ENCODE measurements at regions not wholly inside any gene's neighbourhood (a gene's known extent, or its start where the extent isn't known, plus 50 kb on each side); places are given as distances from the start of the nearest gene placed in this dataset.

DNA sequence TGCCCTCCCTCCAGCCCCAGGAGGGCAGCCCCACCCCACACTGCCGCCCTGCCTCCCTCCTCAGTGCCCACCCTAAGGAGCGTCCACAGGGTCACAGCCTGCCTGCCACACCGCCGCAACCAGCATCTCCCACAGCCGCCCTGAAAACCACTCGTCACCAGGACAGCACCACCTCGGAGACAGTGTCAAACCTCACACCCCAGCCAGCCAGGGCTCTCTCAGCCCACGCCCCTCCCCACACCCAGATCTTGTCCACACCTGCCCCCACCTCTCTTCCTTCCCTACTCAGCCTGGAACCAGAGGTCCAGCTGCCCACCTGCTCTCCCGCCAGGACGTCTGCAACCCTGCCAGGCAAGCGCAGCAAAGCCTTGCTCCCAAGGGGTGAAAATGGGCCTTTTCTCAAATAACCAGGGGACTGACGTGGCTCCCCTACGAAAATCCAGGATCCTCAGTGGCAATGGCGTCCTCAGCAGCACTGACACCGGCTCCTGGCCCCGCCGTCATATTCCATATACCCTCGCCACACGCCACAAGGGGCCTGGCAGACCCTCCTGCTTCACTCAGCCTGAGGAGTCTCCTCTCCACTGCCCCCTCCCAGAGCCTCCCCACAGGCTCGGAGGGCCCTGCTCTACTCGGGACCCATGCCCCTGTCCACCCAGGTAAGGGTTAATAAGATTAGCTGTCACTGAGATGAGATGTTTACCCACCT is 71.0 kb upstream of the ADAMTS2 start:
- TF ChIP-seq, protein P1, sequence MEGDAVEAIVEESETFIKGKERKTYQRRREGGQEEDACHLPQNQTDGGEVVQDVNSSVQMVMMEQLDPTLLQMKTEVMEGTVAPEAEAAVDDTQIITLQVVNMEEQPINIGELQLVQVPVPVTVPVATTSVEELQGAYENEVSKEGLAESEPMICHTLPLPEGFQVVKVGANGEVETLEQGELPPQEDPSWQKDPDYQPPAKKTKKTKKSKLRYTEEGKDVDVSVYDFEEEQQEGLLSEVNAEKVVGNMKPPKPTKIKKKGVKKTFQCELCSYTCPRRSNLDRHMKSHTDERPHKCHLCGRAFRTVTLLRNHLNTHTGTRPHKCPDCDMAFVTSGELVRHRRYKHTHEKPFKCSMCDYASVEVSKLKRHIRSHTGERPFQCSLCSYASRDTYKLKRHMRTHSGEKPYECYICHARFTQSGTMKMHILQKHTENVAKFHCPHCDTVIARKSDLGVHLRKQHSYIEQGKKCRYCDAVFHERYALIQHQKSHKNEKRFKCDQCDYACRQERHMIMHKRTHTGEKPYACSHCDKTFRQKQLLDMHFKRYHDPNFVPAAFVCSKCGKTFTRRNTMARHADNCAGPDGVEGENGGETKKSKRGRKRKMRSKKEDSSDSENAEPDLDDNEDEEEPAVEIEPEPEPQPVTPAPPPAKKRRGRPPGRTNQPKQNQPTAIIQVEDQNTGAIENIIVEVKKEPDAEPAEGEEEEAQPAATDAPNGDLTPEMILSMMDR (conservative IDR thresholded peaks at IDR 0.05 in 1 of 2, IDR thresholded peaks at IDR 0.05 in 1 of 2; ENCODE audit: extremely low read depth in 1 of 2, insufficient read depth in 1 of 2, low read depth in 1 of 2, low read length in 2 of 2) = no peak
- no peak for TF ChIP-seq EZH2 (IDR thresholded peaks at IDR 0.05; ENCODE audit: borderline replicate concordance, low read length)

Data from mammary epithelial cell (primary cell).